H9 (cell line): ENCODE measurements at regions not wholly inside any gene's neighbourhood (a gene's known extent, or its start where the extent isn't known, plus 50 kb on each side); places are given as distances from the start of the nearest gene placed in this dataset.

Source experiments
- DNase-seq: peaks from one replicate; pipeline ENCODE4 v3.0.0-alpha.2; 2017
- H2AFZ ChIP-seq: one replicate; pipeline ENCODE4 v1.6.1; 2013; ENCODE audit warnings: mild to moderate bottlenecking, low read length, control low read depth, moderate library complexity
- H2AK5ac ChIP-seq: 2 replicates; pipeline ENCODE4 v1.6.1; 2013; ENCODE audit warnings: low read length, control low read depth, mixed read lengths; ENCODE audit not compliant: insufficient read length
- H2BK120ac ChIP-seq: one replicate; pipeline ENCODE4 v1.6.1; 2013; ENCODE audit warnings: low read depth, mild to moderate bottlenecking, low read length, control low read depth, inconsistent platforms; ENCODE audit not compliant: poor library complexity, severe bottlenecking
- H2BK12ac ChIP-seq: 2 replicates; pipeline ENCODE4 v1.6.1; 2013; ENCODE audit warnings: low read length, control low read depth, mixed read lengths, low read depth; ENCODE audit not compliant: insufficient read length
- H2BK15ac ChIP-seq: 2 replicates; pipeline ENCODE4 v1.6.1; 2013; ENCODE audit warnings: low read depth, low read length, control low read depth
- H2BK20ac ChIP-seq: one replicate; pipeline ENCODE4 v1.6.1; 2013; ENCODE audit warnings: low read depth, mild to moderate bottlenecking, low read length, control low read depth, inconsistent platforms; ENCODE audit not compliant: poor library complexity, severe bottlenecking
- H2BK5ac ChIP-seq: 2 replicates; pipeline ENCODE4 v1.6.1; 2013; ENCODE audit warnings: low read length, control low read depth, mixed read lengths; ENCODE audit not compliant: insufficient read length
- H3K14ac ChIP-seq: 2 replicates; pipeline ENCODE4 v1.6.1; 2013; ENCODE audit warnings: low read length, control low read depth; ENCODE audit not compliant: insufficient read depth
- H3K18ac ChIP-seq: 2 replicates; pipeline ENCODE4 v1.6.1; 2013; ENCODE audit warnings: low read depth, mild to moderate bottlenecking, mixed read lengths, low read length, control low read depth; ENCODE audit not compliant: insufficient read length
- H3K23ac ChIP-seq: 2 replicates; pipeline ENCODE4 v1.6.1; 2013; ENCODE audit warnings: low read length, control low read depth, mixed read lengths, low read depth; ENCODE audit not compliant: insufficient read length
- H3K23me2 ChIP-seq: 2 replicates; pipeline ENCODE4 v1.6.1; 2013; ENCODE audit warnings: low read depth, mild to moderate bottlenecking, mixed read lengths, low read length, control low read depth; ENCODE audit not compliant: insufficient read length, poor library complexity, severe bottlenecking
- H3K27ac ChIP-seq: 2 replicates; pipeline ENCODE4 v1.5.1; 2013; ENCODE audit warnings: low read length, control low read depth, mixed read lengths, low read depth; ENCODE audit not compliant: insufficient read length
- H3K27me3 ChIP-seq: 2 replicates; pipeline ENCODE4 v1.6.1; 2013; ENCODE audit warnings: low read length, control low read depth, inconsistent platforms; ENCODE audit not compliant: insufficient read depth
- H3K4ac ChIP-seq: 2 replicates; pipeline ENCODE4 v1.6.1; 2013; ENCODE audit warnings: low read depth, mild to moderate bottlenecking, control low read depth, inconsistent platforms, low read length, moderate library complexity
- H3K4me1 ChIP-seq: 2 replicates; pipeline ENCODE4 v1.6.1; 2013; ENCODE audit warnings: low read length, control low read depth, inconsistent platforms; ENCODE audit not compliant: insufficient read depth
- H3K4me2 ChIP-seq: 2 replicates; pipeline ENCODE4 v1.6.1; 2013; ENCODE audit warnings: low read length, control low read depth, mixed read lengths; ENCODE audit not compliant: insufficient read length, insufficient read depth
- H3K56ac ChIP-seq: 2 replicates; pipeline ENCODE4 v1.6.1; 2013; ENCODE audit warnings: low read depth, mild to moderate bottlenecking, mixed read lengths, low read length, control low read depth; ENCODE audit not compliant: insufficient read length
- H3K79me1 ChIP-seq: 2 replicates; pipeline ENCODE4 v1.6.1; 2013; ENCODE audit warnings: low read depth, mild to moderate bottlenecking, moderate library complexity, low read length, control low read depth, inconsistent platforms; ENCODE audit not compliant: insufficient read depth, poor library complexity, severe bottlenecking
- H3K79me2 ChIP-seq: 2 replicates; pipeline ENCODE4 v1.6.1; 2013; ENCODE audit warnings: low read length, control low read depth, inconsistent platforms; ENCODE audit not compliant: insufficient read depth
- H3K9ac ChIP-seq: 2 replicates; pipeline ENCODE4 v1.6.1; 2013; ENCODE audit warnings: low read length, control low read depth, mixed read lengths; ENCODE audit not compliant: insufficient read length; ENCODE audit errors: extremely low read depth
- H3K9me3 ChIP-seq: one replicate; pipeline ENCODE4 v1.6.1; 2013; ENCODE audit warnings: low read depth, low read length, inconsistent platforms; ENCODE audit not compliant: control insufficient read depth
- H3T11ph ChIP-seq: one replicate; pipeline ENCODE4 v1.6.1; 2013; ENCODE audit warnings: mild to moderate bottlenecking, low read length, control low read depth, inconsistent platforms
- H4K20me1 ChIP-seq: one replicate; pipeline ENCODE4 v1.6.1; 2013; ENCODE audit not compliant: control insufficient read depth, insufficient read length, insufficient read depth
- H4K5ac ChIP-seq: 2 replicates; pipeline ENCODE4 v1.6.1; 2013; ENCODE audit warnings: low read depth, mild to moderate bottlenecking, mixed read lengths, low read length, control low read depth; ENCODE audit not compliant: insufficient read length
- H4K8ac ChIP-seq: replicated peaks from 2 replicates; pipeline ENCODE4 v1.6.1; 2013; ENCODE audit warnings: low read length, control low read depth, mixed read lengths, low read depth; ENCODE audit not compliant: insufficient read length
- H4K91ac ChIP-seq: 2 replicates; pipeline ENCODE4 v1.6.1; 2013; ENCODE audit warnings: low read depth, mild to moderate bottlenecking, moderate library complexity, mixed read lengths, low read length, control low read depth; ENCODE audit not compliant: insufficient read length
- H3K27ac Mint-ChIP-seq, 3 experiments: 2 replicates in 2 of 3; 3 replicates in 1 of 3; pipeline ENCODE4 v1.8.0; 2020 to 2021; ENCODE audit warnings: mixed read lengths in 3 of 3, mild to moderate bottlenecking in 1 of 3, moderate library complexity in 1 of 3
- H3K27me3 Mint-ChIP-seq: 2 replicates; pipeline ENCODE4 v1.8.0; 2021; ENCODE audit warnings: low read depth, mild to moderate bottlenecking, moderate library complexity, mixed read lengths
- H3K36me3 Mint-ChIP-seq, 3 experiments: 2 replicates in 2 of 3; 3 replicates in 1 of 3; pipeline ENCODE4 v1.8.0; 2020 to 2021; ENCODE audit warnings: low read depth in 3 of 3, mixed read lengths in 3 of 3; ENCODE audit not compliant: insufficient read depth in 1 of 3
- H3K4me1 Mint-ChIP-seq, 2 experiments: 2 replicates each; pipeline ENCODE4 v1.8.0; 2020; ENCODE audit warnings: mixed read lengths in 2 of 2
- H3K4me3 Mint-ChIP-seq, 2 experiments: 2 replicates in 1 of 2; 3 replicates in 1 of 2; pipeline ENCODE4 v1.8.0; 2020 to 2021; ENCODE audit warnings: mild to moderate bottlenecking in 2 of 2, mixed read lengths in 2 of 2, moderate library complexity in 1 of 2
- H3K9me3 Mint-ChIP-seq, 2 experiments: 2 replicates in 1 of 2; 3 replicates in 1 of 2; pipeline ENCODE4 v1.8.0; 2020; ENCODE audit warnings: mild to moderate bottlenecking in 2 of 2, mixed read lengths in 2 of 2, moderate library complexity in 1 of 2
- CTCF ChIP-seq: fragments of 200-600 bp; sonication (generic); conservative IDR thresholded peaks from 3 replicates; pipeline ENCODE4 v1.8.0; 2021; ENCODE audit warnings: antibody characterized with exemption, mild to moderate bottlenecking
- WGBS: extraction: QIAGEN DNeasy Blood & Tissue Kit; methylation state at CpG from one replicate; pipeline ENCODE4 v1.1.7; 2013; ENCODE audit warnings: missing lambda C conversion rate, low lambda C conversion rate, mixed read lengths; ENCODE audit not compliant: insufficient read length; ENCODE audit errors: extremely low coverage; 5-methylcytosine and 5-hydroxymethylcytosine counted together

GRCh38 chr17:56674401-56674925, 81.0 kb downstream of the NOG start:
- H3K4me1 Mint-ChIP-seq, result peaks cover 5 to 6% of the 10 kb centered on the region in 2 experiments; a peak in 2 of 4 replicates
- Histone ChIP-seq H2AFZ (no peak overlapping the region), H3K56ac (no peak overlapping the region), H3K23ac (no peak overlapping the region), H2AK5ac (no peak overlapping the region), H4K20me1 (no peaks in the 10 kb centered on the region), H2BK15ac (no peak overlapping the region), H3T11ph (no peak overlapping the region), H3K27ac (no peak overlapping the region), H4K5ac (no peak overlapping the region), H3K4me2 (no peak overlapping the region), H3K23me2 (peaks cover 5% of the 10 kb centered on the region), H2BK20ac (no peak overlapping the region), H3K27me3 (peaks cover 10% of the 10 kb centered on the region; the same call in 1 of the 2 replicates), H4K91ac (no peak overlapping the region), H4K8ac (no peak overlapping the region), H3K9ac (no peak overlapping the region), H3K79me2 (no peaks in the 10 kb centered on the region), H2BK120ac (no peak overlapping the region), H3K9me3 (no peaks in the 10 kb centered on the region), H3K4me1 (no peaks in the 10 kb centered on the region; the same call in 1 of the 2 replicates), H3K18ac (no peak overlapping the region), H2BK12ac (no peak overlapping the region), H3K14ac (no peak overlapping the region), H3K4ac (no peak overlapping the region), H2BK5ac (no peak overlapping the region), H3K79me1 (no peaks in the 10 kb centered on the region)
- TF ChIP-seq CTCF, result no peak
- peaks cover 20% of the 10 kb centered on the region for H3K27me3 Mint-ChIP-seq
- H3K4me3 Mint-ChIP-seq, result no peak overlapping the region
- H3K27ac Mint-ChIP-seq, result no peak overlapping the region
- H3K9me3 Mint-ChIP-seq, result peaks cover 0 to 2% of the 10 kb centered on the region in 2 experiments; a peak in 3 of 5 replicates
- DNase-seq, result no peak
- no CpG with 5 or more reads among the region's 1 CpG for WGBS
- H3K36me3 Mint-ChIP-seq, result no peaks in the 10 kb centered on the region
